ENCODE measurements at regions not wholly inside any gene's neighbourhood (a gene's known extent, or its start where the extent isn't known, plus 50 kb on each side); places are given as distances from the start of the nearest gene placed in this dataset.

GRCh38 chr7:86158111-86158510, 485.6 kb upstream of the GRM3 start:
- Histone ChIP-seq H3F3A (ENCODE audit: insufficient read depth, low read length, poor library complexity, severe bottlenecking) (no peaks in the 10 kb centered on the region), H3K79me2 (replicated peaks; ENCODE audit: insufficient read depth, low read length) (no peaks in the 10 kb centered on the region), H3K4me3 (ENCODE audit: low read length) (no peak overlapping the region), H2AFZ (ENCODE audit: low read depth, low read length) (no peak overlapping the region), H3K4me2 (ENCODE audit: low read length) (no peak overlapping the region), H3K9me2 (ENCODE audit: insufficient read depth, low read length) (no peaks in the 10 kb centered on the region), H3K27ac (ENCODE audit: low read length) (no peak overlapping the region), H3K9me3 (ENCODE audit: low read length) (no peaks in the 10 kb centered on the region), H4K20me1 (ENCODE audit: insufficient read depth) (no peaks in the 10 kb centered on the region), H3K36me3 (ENCODE audit: insufficient read depth, low read length) (no peaks in the 10 kb centered on the region), H3K27me3 (ENCODE audit: insufficient read depth, low read depth, low read length) (no peaks in the 10 kb centered on the region), H3K9ac (ENCODE audit: low read length) (no peak overlapping the region)
- TF ChIP-seq SMC3 (conservative IDR thresholded peaks at IDR 0.05; ENCODE audit: poor library complexity) (no peak), RAD21 (conservative IDR thresholded peaks at IDR 0.05) (no peak), TAF1 (IDR thresholded peaks at IDR 0.05; ENCODE audit: low read depth) (no peak), EP300 (conservative IDR thresholded peaks at IDR 0.05; ENCODE audit: poor library complexity, severe bottlenecking) (no peak), EZH2 (IDR thresholded peaks at IDR 0.05; ENCODE audit: borderline replicate concordance, insufficient read depth, low read length, poor library complexity, severe bottlenecking) (no peak), MXI1 (conservative IDR thresholded peaks at IDR 0.05; ENCODE audit: poor library complexity, severe bottlenecking) (no peak), REST (IDR thresholded peaks at IDR 0.05; ENCODE audit: borderline replicate concordance) (no peak)

GRCh38 chr7:86155623-86156022, 488.1 kb upstream of the GRM3 start:
- TF ChIP-seq SMC3 (conservative IDR thresholded peaks at IDR 0.05; ENCODE audit: poor library complexity), result no peak
- no peak for TF ChIP-seq TAF1 (IDR thresholded peaks at IDR 0.05; ENCODE audit: low read depth)
- no peak for TF ChIP-seq REST (IDR thresholded peaks at IDR 0.05; ENCODE audit: borderline replicate concordance)
- no peak for TF ChIP-seq EZH2 (IDR thresholded peaks at IDR 0.05; ENCODE audit: borderline replicate concordance, insufficient read depth, low read length, poor library complexity, severe bottlenecking)
- TF ChIP-seq CTCF (IDR thresholded peaks at IDR 0.05; ENCODE audit: poor library complexity, severe bottlenecking), result no peak
- TF ChIP-seq RAD21 (conservative IDR thresholded peaks at IDR 0.05), result no peak
- no peak for TF ChIP-seq MXI1 (conservative IDR thresholded peaks at IDR 0.05; ENCODE audit: poor library complexity, severe bottlenecking)
- no peak for TF ChIP-seq EP300 (conservative IDR thresholded peaks at IDR 0.05; ENCODE audit: poor library complexity, severe bottlenecking)
- no peak for TF ChIP-seq POLR2AphosphoS5 (IDR thresholded peaks at IDR 0.05)
- Histone ChIP-seq H3K9me3 (ENCODE audit: low read length) (no peaks in the 10 kb centered on the region), H3K9ac (ENCODE audit: low read length) (no peak overlapping the region), H3K27me3 (ENCODE audit: insufficient read depth, low read depth, low read length) (no peaks in the 10 kb centered on the region), H3K36me3 (ENCODE audit: insufficient read depth, low read length) (no peaks in the 10 kb centered on the region), H3K27ac (ENCODE audit: low read length) (no peak overlapping the region), H2AFZ (ENCODE audit: low read depth, low read length) (no peak overlapping the region), H3K4me2 (ENCODE audit: low read length) (no peak overlapping the region), H3F3A (ENCODE audit: insufficient read depth, low read length, poor library complexity, severe bottlenecking) (no peaks in the 10 kb centered on the region), H3K79me2 (replicated peaks; ENCODE audit: insufficient read depth, low read length) (no peaks in the 10 kb centered on the region), H4K20me1 (ENCODE audit: insufficient read depth) (no peaks in the 10 kb centered on the region), H3K4me3 (ENCODE audit: low read length) (no peak overlapping the region), H3K9me2 (ENCODE audit: insufficient read depth, low read length) (no peaks in the 10 kb centered on the region)
